IPS DF 6.9 (cell line): ENCODE measurements at regions not wholly inside any gene's neighbourhood (a gene's known extent, or its start where the extent isn't known, plus 50 kb on each side); places are given as distances from the start of the nearest gene placed in this dataset.
"Not testable (repeated sequence)": the region's sequence is repeated elsewhere in the genome, so short reads cannot be mapped to it uniquely, and the experiment has no call there.

Experiments
- DNase-seq: peaks from one replicate; pipeline ENCODE4 v3.0.0-alpha.2; 2013; ENCODE audit warnings: low read depth, low spot score
- H3K27ac ChIP-seq: one replicate; pipeline ENCODE4 v1.5.1; 2013; ENCODE audit warnings: low read length, control low read depth
- H3K27me3 ChIP-seq: 2 replicates; pipeline ENCODE4 v1.6.1; 2013; ENCODE audit warnings: mild to moderate bottlenecking, low read length; ENCODE audit not compliant: control insufficient read depth, insufficient read depth
- H3K36me3 ChIP-seq: 2 replicates; pipeline ENCODE4 v1.6.1; 2013; ENCODE audit warnings: low read length; ENCODE audit not compliant: control insufficient read depth, insufficient read depth
- H3K4me1 ChIP-seq: 2 replicates; pipeline ENCODE4 v1.6.1; 2013; ENCODE audit warnings: low read length; ENCODE audit not compliant: control insufficient read depth, insufficient read depth
- H3K4me3 ChIP-seq: 2 replicates; pipeline ENCODE4 v1.5.1; 2013; ENCODE audit warnings: mild to moderate bottlenecking, low read length
- H3K9me3 ChIP-seq: 2 replicates; pipeline ENCODE4 v1.6.1; 2013; ENCODE audit warnings: low read length, inconsistent platforms; ENCODE audit not compliant: control insufficient read depth, insufficient read depth
- WGBS: extraction: QIAGEN DNeasy Blood & Tissue Kit; methylation state at CpG from one replicate; pipeline ENCODE4 v1.1.7; 2013; ENCODE audit warnings: mixed read lengths, missing lambda C conversion rate; ENCODE audit not compliant: insufficient read length, insufficient coverage; 5-methylcytosine and 5-hydroxymethylcytosine counted together

DNA sequence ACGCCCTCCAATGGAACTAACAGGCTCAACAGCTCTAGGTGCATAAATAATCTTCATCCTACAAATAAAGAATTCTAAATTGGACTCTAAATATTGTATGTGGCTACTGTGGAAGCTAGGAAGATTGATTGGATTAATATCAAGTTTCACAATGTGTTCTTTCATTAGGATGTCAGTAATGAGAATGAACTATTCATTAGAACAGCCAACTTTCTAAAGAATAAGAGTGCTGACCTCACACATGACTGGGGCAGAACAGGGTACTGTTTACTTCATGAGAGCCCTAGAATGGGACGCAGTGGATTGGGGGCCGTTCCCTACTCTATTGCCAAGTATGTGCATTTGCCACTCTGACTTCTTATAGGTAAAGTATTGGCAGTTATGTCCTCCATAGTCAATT is 528.2 kb upstream of the RBFOX1 start:
- no CpG with 5 or more reads among the region's 3 CpGs for WGBS
- no peaks in the 10 kb centered on the region for H3K36me3 ChIP-seq
- H3K27me3 ChIP-seq: no peaks in the 10 kb centered on the region

DNA sequence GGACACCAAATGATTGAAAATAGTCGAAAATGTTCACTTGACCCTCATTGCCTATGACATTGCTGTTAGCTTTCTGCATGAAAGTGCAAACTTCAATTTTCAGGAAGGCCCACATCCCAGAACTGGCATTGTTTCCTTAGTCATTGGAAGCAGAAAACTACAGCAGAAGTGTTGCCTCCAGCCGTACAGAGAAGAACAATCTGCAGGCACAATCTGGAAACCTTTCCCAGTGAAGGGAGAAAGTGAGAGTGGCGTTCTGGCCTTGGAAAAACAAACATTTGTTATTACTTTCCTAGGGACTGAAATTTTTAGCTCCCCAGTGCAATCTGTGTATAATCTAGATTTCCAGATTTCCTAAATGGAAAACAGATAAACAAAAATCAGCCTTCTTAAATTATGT is 529.5 kb upstream of the RBFOX1 start:
- no peak for DNase-seq
- H3K27ac ChIP-seq: no peak overlapping the region
- no CpG with 5 or more reads among the region's 3 CpGs for WGBS

More for the DNA sequence above, 528.2 kb upstream of the RBFOX1 start:
- Histone ChIP-seq H3K9me3 (peaks cover 6% of the 10 kb centered on the region), H3K4me3 (no peak overlapping the region), H3K4me1 (no peaks in the 10 kb centered on the region), H3K27ac (no peak overlapping the region)
- DNase-seq: no peak

DNA sequence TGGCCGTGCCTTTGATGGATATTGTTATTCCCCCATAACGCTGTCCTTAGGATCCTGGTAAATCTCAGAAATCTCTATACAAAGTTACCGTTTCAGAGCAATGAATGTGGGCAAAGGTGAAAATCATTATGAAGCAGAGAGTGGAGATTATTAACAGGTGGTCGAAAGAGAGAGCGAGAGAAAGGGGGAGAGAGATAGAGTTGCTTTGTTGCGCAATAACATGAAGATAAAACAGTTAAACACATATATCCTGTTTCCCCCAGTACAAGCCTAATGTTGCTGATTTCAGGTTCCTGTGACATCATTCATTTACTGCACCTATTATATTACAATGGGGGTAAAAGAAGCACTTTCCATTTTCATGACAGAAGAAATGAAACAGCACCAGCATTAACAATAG is 535.4 kb upstream of the RBFOX1 start:
- Histone ChIP-seq H3K36me3 (no peaks in the 10 kb centered on the region), H3K9me3 (peaks cover 7% of the 10 kb centered on the region), H3K27ac (no peak overlapping the region), H3K27me3 (no peaks in the 10 kb centered on the region), H3K4me3 (no peak overlapping the region), H3K4me1 (no peaks in the 10 kb centered on the region)
- 100% methylated on average over 2 of the region's 6 CpGs for WGBS
- DNase-seq: no peak

More for the DNA sequence above, 529.5 kb upstream of the RBFOX1 start:
- Histone ChIP-seq H3K9me3 (peaks cover 9% of the 10 kb centered on the region), H3K27me3 (no peaks in the 10 kb centered on the region), H3K4me1 (no peaks in the 10 kb centered on the region), H3K36me3 (no peaks in the 10 kb centered on the region), H3K4me3 (no peak overlapping the region)

DNA sequence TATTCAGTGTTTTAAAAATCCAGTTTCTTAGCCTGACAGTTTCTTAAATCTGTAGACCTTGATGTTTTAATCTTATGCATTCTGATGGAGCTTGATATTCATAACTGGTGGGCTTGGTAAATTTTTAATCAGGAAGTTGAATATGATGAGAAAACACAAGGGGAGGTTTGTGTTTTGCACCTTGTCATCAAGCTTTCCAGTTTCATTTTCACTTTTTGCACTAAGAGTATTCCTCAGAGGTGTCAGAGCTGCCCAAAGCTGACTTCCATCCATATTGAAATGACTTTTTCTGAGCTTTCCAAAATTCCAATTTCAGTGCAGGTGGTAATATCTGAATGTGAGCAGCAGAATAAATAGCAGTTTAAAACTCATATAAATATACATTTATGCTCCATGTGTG is 555.0 kb upstream of the RBFOX1 start:
- H3K9me3 ChIP-seq: peaks cover 5% of the 10 kb centered on the region
- H3K36me3 ChIP-seq: no peaks in the 10 kb centered on the region
- DNase-seq: no peak
- H3K27me3 ChIP-seq: no peaks in the 10 kb centered on the region
- no peak overlapping the region for H3K27ac ChIP-seq
- H3K4me1 ChIP-seq: no peaks in the 10 kb centered on the region
- no peak overlapping the region for H3K4me3 ChIP-seq

DNA sequence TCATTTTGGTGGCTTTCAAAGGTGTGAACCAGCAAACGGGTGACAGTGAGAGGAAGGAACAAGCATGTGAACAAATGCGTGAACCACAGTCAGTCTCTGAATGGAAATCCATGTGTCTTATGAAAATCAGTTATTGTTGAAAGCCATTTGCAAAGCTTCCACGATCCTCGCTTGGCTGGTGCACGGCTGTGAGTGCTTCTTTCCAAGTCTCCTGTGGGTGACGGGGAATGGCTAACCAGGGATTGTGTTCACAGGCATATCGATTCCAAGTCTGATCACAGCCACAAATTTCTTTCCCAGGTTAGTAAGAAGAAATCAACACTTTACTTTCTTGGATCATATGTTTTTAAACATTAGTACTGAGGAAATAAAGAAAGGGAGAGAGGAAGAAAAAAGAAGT is 556.9 kb upstream of the RBFOX1 start:
- peaks cover 8% of the 10 kb centered on the region for H3K9me3 ChIP-seq
- no peak overlapping the region for H3K4me3 ChIP-seq
- DNase-seq: no peak
- H3K27me3 ChIP-seq: no peaks in the 10 kb centered on the region
- H3K27ac ChIP-seq: no peak overlapping the region
- H3K4me1 ChIP-seq: no peaks in the 10 kb centered on the region
- WGBS: no CpG with 5 or more reads among the region's 7 CpGs
- no peaks in the 10 kb centered on the region for H3K36me3 ChIP-seq

DNA sequence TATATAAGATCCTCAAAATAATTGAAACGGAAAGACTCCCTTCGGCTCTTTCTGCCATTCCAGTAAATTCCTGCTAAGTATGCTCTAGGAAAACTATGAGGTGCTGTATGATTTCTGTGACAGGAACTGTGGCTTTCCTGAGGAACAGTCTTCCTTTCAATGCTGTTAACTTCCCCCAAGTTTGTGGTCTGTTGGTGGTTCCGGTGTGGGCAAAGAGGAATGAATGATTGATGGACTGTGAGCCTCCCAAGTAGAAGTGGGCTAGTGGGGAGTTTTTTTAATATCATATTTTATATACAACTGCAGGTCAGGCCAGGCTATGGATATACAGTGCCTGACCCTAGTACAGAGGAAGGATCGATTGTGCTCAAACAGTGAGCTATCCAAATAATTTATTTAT is 560.7 kb upstream of the RBFOX1 start:
- no peak overlapping the region for H3K27ac ChIP-seq
- no peaks in the 10 kb centered on the region for H3K4me1 ChIP-seq
- H3K27me3 ChIP-seq: no peaks in the 10 kb centered on the region
- H3K36me3 ChIP-seq: no peaks in the 10 kb centered on the region
- peaks cover 10% of the 10 kb centered on the region for H3K9me3 ChIP-seq
- WGBS: no CpG with 5 or more reads among the region's 4 CpGs
- H3K4me3 ChIP-seq: no peak overlapping the region
- DNase-seq: no peak

DNA sequence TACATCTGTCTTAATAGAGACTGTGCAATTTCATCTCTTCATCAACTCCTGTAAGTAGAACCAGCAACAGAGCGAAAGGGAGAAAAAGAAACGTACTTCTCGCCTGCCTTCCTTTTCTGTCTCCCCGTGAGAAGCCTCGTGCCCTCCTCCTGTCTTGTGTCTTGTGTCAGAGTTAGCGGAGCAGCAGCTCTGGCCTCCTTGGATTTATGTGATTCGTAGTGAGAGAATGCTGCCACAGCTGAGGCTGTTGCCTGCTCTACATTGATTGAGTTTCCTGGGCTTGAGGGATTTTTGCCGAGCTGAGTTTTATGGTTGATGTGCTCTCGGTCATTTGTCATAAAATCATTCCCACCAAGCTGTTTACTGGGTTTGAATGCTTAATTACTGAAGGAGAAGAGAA is 579.1 kb upstream of the RBFOX1 start:
- WGBS: no CpG with 5 or more reads among the region's 9 CpGs
- H3K27ac ChIP-seq: no peak overlapping the region
- H3K9me3 ChIP-seq: peaks cover 4% of the 10 kb centered on the region
- H3K4me1 ChIP-seq: no peaks in the 10 kb centered on the region
- no peak overlapping the region for H3K4me3 ChIP-seq
- H3K27me3 ChIP-seq: no peaks in the 10 kb centered on the region
- no peaks in the 10 kb centered on the region for H3K36me3 ChIP-seq
- no peak for DNase-seq

DNA sequence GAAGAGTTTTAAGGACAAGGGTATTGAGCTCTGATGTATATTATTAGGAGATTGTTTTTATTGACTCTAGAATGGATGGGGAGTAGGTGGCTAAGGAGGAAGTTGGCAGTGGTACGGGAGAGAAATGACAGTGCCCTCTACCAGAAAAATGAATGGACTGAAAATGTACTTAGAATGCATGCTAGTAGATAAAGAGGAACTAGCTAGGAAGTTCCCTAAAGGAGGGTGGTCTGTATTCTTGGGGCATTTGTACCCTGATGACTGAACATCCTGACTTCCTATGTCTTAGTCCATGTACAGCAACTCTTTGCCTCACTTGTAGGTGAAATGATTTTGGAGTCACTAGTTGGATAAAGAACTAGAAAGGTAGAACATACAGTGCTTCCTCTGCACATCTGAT is 581.5 kb upstream of the RBFOX1 start:
- H3K9me3 ChIP-seq: peaks cover 4% of the 10 kb centered on the region
- H3K27ac ChIP-seq: no peak overlapping the region
- no peaks in the 10 kb centered on the region for H3K4me1 ChIP-seq
- H3K36me3 ChIP-seq: no peaks in the 10 kb centered on the region
- H3K4me3 ChIP-seq: no peak overlapping the region
- DNase-seq: no peak
- WGBS: no CpG with 5 or more reads among the region's 1 CpG
- no peaks in the 10 kb centered on the region for H3K27me3 ChIP-seq

DNA sequence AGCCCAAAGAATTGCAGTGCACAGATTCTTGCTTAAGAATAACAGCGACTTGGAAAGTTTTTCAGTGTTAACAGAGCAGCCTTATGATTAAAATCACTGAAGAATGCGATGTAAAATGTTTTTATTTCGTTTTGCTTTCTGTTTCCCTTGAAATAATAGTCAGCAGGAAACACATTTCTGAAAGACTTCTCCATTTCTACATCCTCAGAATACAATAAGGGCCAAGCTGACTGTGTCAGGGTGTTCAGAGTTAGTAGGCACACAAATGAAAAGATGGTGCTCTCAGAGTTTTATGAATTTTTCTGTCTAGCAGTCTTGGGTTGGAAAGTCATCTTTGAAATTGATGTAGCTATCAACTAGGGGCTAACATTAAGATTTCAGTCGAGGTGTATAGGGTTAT is 582.9 kb upstream of the RBFOX1 start:
- WGBS: no CpG with 5 or more reads among the region's 4 CpGs
- no peaks in the 10 kb centered on the region for H3K4me1 ChIP-seq

DNA sequence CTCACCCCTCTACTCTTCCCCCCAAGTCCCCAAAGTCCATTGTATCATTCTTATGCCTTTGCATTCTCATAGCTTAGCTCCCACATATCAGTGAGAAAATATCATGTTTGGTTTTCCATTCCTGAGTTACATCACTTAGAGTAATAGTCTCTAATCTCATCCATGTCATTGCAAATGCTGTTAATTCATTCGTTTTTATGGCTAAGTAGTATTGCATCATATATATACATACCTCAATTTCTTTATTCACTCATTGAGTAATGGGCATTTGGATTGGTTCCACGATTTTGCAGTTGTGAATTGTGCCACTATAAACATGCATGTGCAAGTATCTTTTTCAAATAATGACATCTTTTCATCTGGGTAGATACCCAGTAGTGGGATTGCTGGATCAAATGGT is 596.3 kb upstream of the RBFOX1 start:
- H3K27ac ChIP-seq, DNase-seq, H3K9me3 ChIP-seq, H3K4me1 ChIP-seq, H3K4me3 ChIP-seq, H3K36me3 ChIP-seq, H3K27me3 ChIP-seq: not testable (repeated sequence)
- WGBS: no CpG with 5 or more reads among the region's 2 CpGs

More for the DNA sequence above, 582.9 kb upstream of the RBFOX1 start:
- H3K4me3 ChIP-seq: no peak overlapping the region
- H3K9me3 ChIP-seq: peaks cover 2% of the 10 kb centered on the region
- no peak for DNase-seq
- no peaks in the 10 kb centered on the region for H3K36me3 ChIP-seq
- H3K27me3 ChIP-seq: no peaks in the 10 kb centered on the region
- no peak overlapping the region for H3K27ac ChIP-seq

DNA sequence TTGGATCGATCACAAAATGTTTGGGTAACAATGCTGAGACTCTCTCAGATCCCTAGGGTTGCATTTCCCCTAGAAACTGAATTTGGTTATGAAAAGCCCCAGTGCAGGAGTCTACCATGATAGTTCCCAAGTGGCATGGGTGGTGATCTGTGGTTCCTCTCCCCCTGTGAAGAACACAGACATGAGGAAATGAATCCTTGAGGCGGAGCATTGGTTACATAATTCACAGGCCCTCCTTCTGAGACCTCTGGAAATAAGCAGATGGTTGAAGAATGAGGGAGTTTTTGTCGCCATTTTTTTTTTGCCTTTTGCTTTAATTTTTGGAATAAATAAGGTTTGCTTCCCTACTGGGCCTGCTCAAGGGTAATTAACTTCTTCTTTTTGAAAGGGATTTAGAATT is 597.0 kb upstream of the RBFOX1 start:
- no peaks in the 10 kb centered on the region for H3K36me3 ChIP-seq
- no peak overlapping the region for H3K4me3 ChIP-seq
- no peaks in the 10 kb centered on the region for H3K4me1 ChIP-seq
- no peak overlapping the region for H3K27ac ChIP-seq
- no peaks in the 10 kb centered on the region for H3K27me3 ChIP-seq
- no CpG with 5 or more reads among the region's 3 CpGs for WGBS
- no peak for DNase-seq
- peaks cover 9% of the 10 kb centered on the region for H3K9me3 ChIP-seq
